ENCODE measurements at regions not wholly inside any gene's neighbourhood (a gene's known extent, or its start where the extent isn't known, plus 50 kb on each side); places are given as distances from the start of the nearest gene placed in this dataset.
"Not testable (repeated sequence)": the region's sequence is repeated elsewhere in the genome, so short reads cannot be mapped to it uniquely, and the experiment has no call there.

GRCh38 chr3:23698652-23699313 lies 107.0 kb upstream of the UBE2E1 start:
- intact Hi-C loops (cut with DNase I), result no loop called here
- DNase-seq, result no peak

- intact Hi-C loops (cut with DNase I), result no loop called here
- no peak for DNase-seq
Measured at GRCh38 chr3:23700616-23701015, 105.1 kb upstream of the UBE2E1 start.

GRCh38 chr3:23701716-23702597 lies 103.8 kb upstream of the UBE2E1 start:
- intact Hi-C loops (cut with DNase I), result no loop called here
- DNase-seq, result no peak

- DNase-seq, result peak in 1 of 42 donors; percentile 2
- intact Hi-C loops (cut with DNase I), result no loop called here
Measured at GRCh38 chr3:23704298-23704697, 101.5 kb upstream of the UBE2E1 start.

- intact Hi-C loops (cut with DNase I), result no loop called here
- peak in 1 of 42 donors; percentile 8 for DNase-seq
Measured at GRCh38 chr3:23706111-23706510, 99.6 kb upstream of the UBE2E1 start.

- intact Hi-C loops (cut with DNase I), result no loop called here
- DNase-seq, result no peak
Measured at GRCh38 chr3:23709987-23710386, 95.8 kb upstream of the UBE2E1 start.

GRCh38 chr3:23710555-23710954 lies 95.2 kb upstream of the UBE2E1 start:
- intact Hi-C loops (cut with DNase I), result no loop called here
- DNase-seq, result no peak

GRCh38 chr3:23711916-23712494 lies 93.8 kb upstream of the UBE2E1 start:
- intact Hi-C loops (cut with DNase I), result no loop called here
- no peak for DNase-seq

- peak in 9 of 42 donors; percentile 8 to 43 (median 14) for DNase-seq
- intact Hi-C loops (cut with DNase I), result no loop called here
Measured at GRCh38 chr3:23712656-23713559, 92.8 kb upstream of the UBE2E1 start.

- intact Hi-C loops (cut with DNase I), result no loop called here
- peak in 1 of 42 donors; percentile 7 for DNase-seq
Measured at GRCh38 chr3:23713641-23714040, 92.1 kb upstream of the UBE2E1 start.

- DNase-seq, result no peak
- intact Hi-C loops (cut with DNase I), result no loop called here
Measured at GRCh38 chr3:23720059-23720458, 85.7 kb upstream of the UBE2E1 start.

- DNase-seq, result peak in 1 of 42 donors; percentile 14
- intact Hi-C loops (cut with DNase I), result no loop called here
Measured at GRCh38 chr3:23720885-23721284, 84.9 kb upstream of the UBE2E1 start.

- peak in 1 of 42 donors; percentile 13 for DNase-seq
- intact Hi-C loops (cut with DNase I), result no loop called here
Measured at GRCh38 chr3:23723141-23723540, 82.6 kb upstream of the UBE2E1 start.

- intact Hi-C loops (cut with DNase I), result no loop called here
- peak in 1 of 42 donors; percentile 33 for DNase-seq
Measured at GRCh38 chr3:23723930-23724329, 81.8 kb upstream of the UBE2E1 start.

- peak in 1 of 42 donors; percentile 41 for DNase-seq
- intact Hi-C loops (cut with DNase I), result no loop called here
Measured at GRCh38 chr3:23726811-23727548, 78.8 kb upstream of the UBE2E1 start.

- intact Hi-C loops (cut with DNase I), result no loop called here
- DNase-seq, result peak in 2 of 42 donors; percentile 18 to 19
Measured at GRCh38 chr3:23728601-23729117, 77.1 kb upstream of the UBE2E1 start.

GRCh38 chr3:23729362-23729761 lies 76.4 kb upstream of the UBE2E1 start:
- intact Hi-C loops (cut with DNase I), result not testable (repeated sequence)
- DNase-seq, result peak in 1 of 42 donors; percentile 24

- intact Hi-C loops (cut with DNase I), result no loop called here
Measured at GRCh38 chr3:23734481-23734880, 71.3 kb upstream of the UBE2E1 start.

More at GRCh38 chr3:23734481-23734880, 71.3 kb upstream of the UBE2E1 start:
- no peak for DNase-seq
